GM19395 (cell line): ENCODE measurements at regions not wholly inside any gene's neighbourhood (a gene's known extent, or its start where the extent isn't known, plus 50 kb on each side); places are given as distances from the start of the nearest gene placed in this dataset.

ENCODE experiments used
- ATAC-seq: cut with Tn5 transposase; IDR thresholded peaks from one replicate; pipeline ENCODE4 v1.9.1; 2021; ENCODE audit warnings: mild to moderate bottlenecking, moderate library complexity; ENCODE audit not compliant: unreplicated experiment

DNA sequence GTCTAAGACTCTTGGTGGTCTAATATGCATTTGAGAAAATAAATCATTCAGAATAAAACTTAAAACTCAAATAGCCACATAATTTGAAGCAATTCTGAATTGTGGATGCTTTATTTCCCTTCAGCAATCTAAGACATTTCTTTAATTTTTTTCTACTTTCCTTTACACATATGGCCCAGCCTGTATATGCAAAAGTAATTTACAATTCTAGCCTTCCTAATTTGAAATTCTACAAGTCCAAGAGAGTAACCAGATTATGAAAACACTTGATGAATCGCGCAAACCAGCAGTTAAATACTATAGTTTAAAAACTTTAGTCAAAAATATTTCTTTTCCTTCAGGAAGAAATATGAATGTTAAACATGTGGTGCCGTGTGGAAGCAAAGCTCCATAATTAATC lies 1014.2 kb downstream of the TUSC7 start:
- no peak for ATAC-seq

- no peak for ATAC-seq
Measured at GRCh38 chr3:117725314-117725713, 1015.7 kb downstream of the TUSC7 start.

GRCh38 chr3:117726776-117727175 lies 1017.2 kb downstream of the TUSC7 start:
- no peak for ATAC-seq

GRCh38 chr3:117728226-117728625 lies 1018.6 kb downstream of the TUSC7 start:
- ATAC-seq = no peak

DNA sequence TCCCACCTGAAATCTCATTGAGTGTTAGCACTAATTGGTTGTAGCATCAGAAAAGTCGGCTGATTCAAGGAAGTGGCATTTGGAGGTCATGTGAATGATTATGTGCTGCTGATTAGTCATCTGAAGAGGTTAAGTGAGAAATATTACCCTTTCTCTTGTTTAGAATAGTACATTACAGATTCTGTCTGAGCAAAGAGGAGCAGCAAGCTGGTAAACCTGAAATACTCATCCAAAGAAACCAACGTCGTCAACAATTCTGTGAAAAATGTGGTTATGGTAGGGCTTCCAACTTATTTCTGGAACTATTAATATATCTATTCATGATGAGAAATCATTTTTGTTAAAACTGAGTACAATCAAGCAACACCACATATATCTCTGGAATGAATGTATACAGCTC lies 1024.9 kb downstream of the TUSC7 start:
- no peak for ATAC-seq

GRCh38 chr3:117735481-117736101 lies 1026.0 kb downstream of the TUSC7 start:
- ATAC-seq = no peak

DNA sequence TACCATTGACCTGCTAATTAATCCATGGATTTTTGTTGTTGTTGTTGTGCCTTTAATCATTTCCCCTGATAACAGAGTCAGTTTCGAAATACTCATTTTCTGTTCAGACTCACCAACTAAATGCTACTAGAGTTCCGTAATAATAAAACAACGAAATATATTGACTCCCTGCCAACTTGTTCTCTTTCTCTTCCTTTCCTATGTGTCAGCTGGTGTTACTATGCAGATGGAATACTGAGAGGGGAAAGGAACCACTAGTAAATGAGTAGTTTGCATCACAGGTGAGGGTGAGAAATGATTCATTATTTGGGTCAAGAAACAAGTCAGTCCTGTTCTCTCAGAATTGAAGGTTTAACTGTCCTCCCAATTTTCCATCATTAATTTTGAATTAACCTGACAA lies 1027.3 kb downstream of the TUSC7 start:
- ATAC-seq = no peak

DNA sequence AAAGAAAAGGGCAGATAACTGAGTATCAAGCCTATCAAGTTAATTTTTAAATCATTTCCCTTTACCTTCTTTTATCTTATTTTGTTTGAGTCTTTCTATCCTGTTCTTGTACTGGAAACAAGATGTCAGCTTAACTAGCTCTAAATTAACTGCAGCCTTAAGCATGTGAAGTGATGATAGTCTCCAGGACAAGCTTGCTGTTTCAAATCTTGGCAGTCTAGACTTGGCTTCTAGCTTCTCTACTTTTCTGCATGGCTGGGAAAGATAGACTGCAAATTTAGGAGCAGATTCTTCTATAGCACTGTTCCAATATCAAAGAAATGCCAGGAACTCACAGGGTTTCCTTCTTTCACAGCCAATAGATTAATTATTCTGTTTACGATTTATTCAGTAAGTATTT lies 1034.4 kb downstream of the TUSC7 start:
- ATAC-seq = no peak

GRCh38 chr3:117744935-117745334 lies 1035.4 kb downstream of the TUSC7 start:
- ATAC-seq = no peak

DNA sequence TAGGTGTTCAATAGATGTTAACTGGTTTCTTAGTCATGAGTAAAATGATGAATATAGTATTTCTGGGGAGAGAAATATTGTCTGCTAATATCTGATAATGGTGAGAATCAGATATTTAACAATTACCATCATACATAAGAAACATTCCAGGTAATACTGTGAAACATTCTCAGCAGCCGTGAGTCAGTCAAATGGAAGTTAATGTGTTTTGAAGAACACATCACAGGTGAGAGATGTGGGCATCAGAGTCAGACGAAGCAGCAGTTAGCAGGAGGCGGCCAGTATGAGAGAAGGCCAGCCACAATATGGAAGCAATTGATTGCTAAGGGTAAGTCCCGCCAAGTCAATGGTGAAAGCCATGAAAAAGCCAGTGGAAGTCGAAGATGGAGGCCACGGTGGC lies 1035.9 kb downstream of the TUSC7 start:
- no peak for ATAC-seq

DNA sequence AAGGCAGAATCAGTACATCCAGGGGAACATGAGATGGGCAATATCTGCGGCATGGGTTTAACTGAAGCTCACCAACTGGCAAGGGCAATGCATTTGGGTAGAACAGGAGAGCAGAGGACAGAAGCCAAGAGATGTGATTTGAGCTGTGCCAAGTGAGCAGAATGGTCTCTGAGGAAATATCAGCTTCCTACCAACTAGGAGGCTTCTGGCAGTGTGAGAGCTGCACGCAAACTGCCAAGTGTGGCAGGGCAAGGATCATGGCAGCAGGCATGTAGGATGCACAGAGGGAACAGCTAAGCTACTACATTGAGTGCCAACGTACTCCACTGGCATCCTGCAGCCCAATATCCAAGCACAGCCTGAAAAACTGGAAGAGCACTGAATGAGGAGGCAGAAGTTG lies 1036.5 kb downstream of the TUSC7 start:
- no peak for ATAC-seq

- no peak for ATAC-seq
Measured at GRCh38 chr3:117748131-117748530, 1038.6 kb downstream of the TUSC7 start.

GRCh38 chr3:117750674-117751269 lies 1041.2 kb downstream of the TUSC7 start:
- ATAC-seq = no peak

GRCh38 chr3:117751651-117752050 lies 1042.1 kb downstream of the TUSC7 start:
- ATAC-seq = no peak

- ATAC-seq = no peak
Measured at GRCh38 chr3:117752984-117753717, 1043.6 kb downstream of the TUSC7 start.

DNA sequence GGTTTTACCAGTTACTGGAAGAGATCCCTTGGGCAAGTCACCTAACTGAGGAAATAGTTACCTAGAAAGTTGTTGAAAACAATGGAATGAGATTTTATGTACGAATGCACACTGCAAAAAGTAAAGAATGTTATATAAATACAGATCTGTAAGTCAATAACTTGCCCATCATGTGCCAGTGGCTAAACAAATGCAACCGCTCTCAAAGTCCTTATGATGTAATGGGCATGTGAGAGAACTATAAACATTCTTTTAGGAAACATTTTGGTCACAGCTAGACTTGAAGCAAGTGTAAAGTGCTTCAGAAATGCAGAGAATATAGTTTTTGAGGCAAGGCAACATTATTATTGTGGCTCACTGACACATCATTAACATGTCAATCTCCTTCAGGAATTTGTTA lies 1044.5 kb downstream of the TUSC7 start:
- no peak for ATAC-seq

DNA sequence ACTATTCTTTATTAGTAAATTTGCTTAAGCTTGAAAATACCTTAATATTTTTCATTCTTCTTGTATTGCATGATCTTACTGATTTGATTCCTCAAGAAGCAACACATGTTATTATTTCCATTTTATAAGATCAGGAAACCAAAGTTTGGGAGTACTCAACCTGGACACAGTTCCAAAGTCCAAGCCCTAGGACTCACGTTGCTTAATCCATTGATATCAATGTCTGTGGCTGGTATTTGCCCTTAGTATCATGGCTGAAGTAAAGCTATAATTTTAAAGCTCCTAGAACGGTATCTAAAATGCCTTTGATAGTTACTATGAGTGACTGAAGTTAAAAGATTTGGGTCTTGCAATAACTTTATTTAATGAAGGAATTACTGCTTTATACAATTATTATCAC lies 1045.3 kb downstream of the TUSC7 start:
- no peak for ATAC-seq

- ATAC-seq = no peak
Measured at GRCh38 chr3:117756563-117756962, 1047.0 kb downstream of the TUSC7 start.

DNA sequence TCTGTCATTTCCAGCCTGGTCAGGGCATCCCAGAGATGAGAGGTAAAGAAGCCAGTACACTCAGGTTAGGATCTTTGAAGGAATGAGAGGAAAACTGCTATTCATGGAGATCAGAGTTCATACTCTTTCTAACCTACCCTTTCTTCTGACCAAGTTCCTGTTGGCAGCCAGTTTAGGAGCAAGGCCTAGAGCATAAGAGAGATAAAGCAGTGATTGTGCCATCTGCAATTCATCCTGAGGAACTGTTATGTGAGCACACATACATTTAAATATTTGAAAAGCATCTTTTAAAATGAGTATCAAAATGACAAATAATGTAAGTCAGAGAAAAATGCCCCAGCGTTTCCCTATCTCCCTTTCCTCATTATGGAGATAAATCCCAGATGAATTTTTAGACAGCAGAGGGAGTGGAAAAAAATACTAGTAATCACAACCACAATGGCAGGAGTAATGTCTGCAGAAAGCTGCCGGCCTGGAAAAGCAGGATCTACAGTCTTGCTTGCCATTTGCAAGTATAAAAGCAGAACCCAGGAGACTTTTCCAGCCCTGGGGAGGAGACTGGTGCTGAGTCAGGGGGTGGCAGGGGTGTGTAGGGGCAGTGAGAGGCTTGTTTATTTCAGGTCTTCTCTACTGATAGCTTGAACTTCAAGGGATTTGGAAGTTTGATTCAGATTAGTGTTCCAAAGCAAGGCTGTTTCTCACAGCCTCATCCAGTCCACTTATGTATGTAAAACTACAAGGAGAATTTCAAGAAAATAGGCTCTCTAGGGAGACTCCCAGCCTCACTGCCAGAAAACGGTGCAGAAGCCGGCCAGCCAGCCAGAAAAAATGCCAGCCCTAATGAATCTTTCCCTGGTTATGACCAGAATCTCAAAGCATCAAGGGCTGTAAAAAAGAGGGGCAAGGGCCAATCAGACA lies 1052.4 kb downstream of the TUSC7 start:
- ATAC-seq = no peak

- ATAC-seq = no peak
Measured at GRCh38 chr3:117762621-117763037, 1053.0 kb downstream of the TUSC7 start.

DNA sequence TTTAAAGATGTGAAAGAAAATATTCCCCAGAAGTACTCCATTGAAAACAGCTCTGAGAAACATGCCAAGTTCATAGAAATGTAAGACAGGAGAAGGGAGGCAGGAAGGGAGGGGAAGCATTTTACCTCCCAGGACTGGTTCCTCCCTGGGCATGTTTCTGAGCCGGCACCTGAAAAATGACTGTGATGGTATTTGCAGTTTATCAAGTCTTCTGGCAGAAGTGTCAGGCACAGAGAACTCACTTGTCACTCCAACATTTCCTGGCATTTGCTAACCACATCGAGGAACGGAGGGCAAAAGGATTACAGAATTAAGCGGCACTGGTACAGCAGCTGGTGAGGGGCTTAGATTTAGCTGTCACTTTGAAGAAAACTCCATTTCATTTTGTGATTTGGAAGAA lies 1054.0 kb downstream of the TUSC7 start:
- ATAC-seq = no peak
